ENCODE measurements at regions not wholly inside any gene's neighbourhood (a gene's known extent, or its start where the extent isn't known, plus 50 kb on each side); places are given as distances from the start of the nearest gene placed in this dataset.
A peak's percentile ranks its signal among the peaks of the same experiment; 100 is the strongest.

DNA sequence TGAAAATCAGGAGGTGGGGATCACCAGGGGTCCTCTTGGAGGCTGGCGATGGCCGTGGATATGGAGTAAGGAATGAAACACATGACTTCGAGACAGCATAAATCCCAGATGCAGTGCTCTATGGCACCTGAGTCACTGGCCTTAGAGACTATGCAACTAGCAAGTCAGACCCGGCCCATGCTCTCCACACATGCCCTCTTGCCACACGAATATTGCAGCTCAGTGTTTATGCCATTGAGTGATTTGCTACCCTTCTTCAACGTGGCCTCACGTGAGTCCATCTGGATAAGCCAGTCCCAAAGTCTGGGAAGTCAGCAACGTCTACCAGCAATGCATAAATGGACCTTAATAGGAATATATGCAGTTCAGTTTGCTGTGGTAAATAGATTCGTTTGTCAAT, 466.3 kb downstream of the CD83 start:
- Histone ChIP-seq H3K9me3 (ENCODE audit: low read depth) (no peaks in the 10 kb centered on the region), H3K79me2 (ENCODE audit: insufficient read depth) (no peaks in the 10 kb centered on the region), H3K9me2 (ENCODE audit: insufficient read depth) (no peaks in the 10 kb centered on the region), H3K4me2 (ENCODE audit: unreplicated experiment) (no peak overlapping the region), H4K20me1 (ENCODE audit: insufficient read depth) (no peaks in the 10 kb centered on the region), H3K4me3 (no peak overlapping the region), H3F3A (ENCODE audit: insufficient read depth) (no peaks in the 10 kb centered on the region), H3K27ac (no peak overlapping the region), H3K36me3 (ENCODE audit: low read depth) (no peaks in the 10 kb centered on the region), H2AFZ (no peak overlapping the region), H3K9ac (no peak overlapping the region), H3K27me3 (replicated peaks; ENCODE audit: insufficient read depth) (no peaks in the 10 kb centered on the region), H3K4me1 (ENCODE audit: insufficient read depth) (no peaks in the 10 kb centered on the region)
- WGBS, 2 experiments (ENCODE audit: low coverage in 1 of 2, low lambda C conversion rate in 2 of 2, missing lambda C conversion rate in 2 of 2): 58 to 59% methylated on average over 8 to 9 of the region's 9 CpGs
- DNase-seq: no peak
- TF ChIP-seq EZH2 (IDR thresholded peaks at IDR 0.05; ENCODE audit: insufficient read depth, poor library complexity, severe bottlenecking) (no peak), EZH2phosphoT487 (IDR thresholded peaks at IDR 0.05; ENCODE audit: insufficient read depth, low read depth) (no peak)
- in situ Hi-C loops (cut with MboI): no loop called here

- Histone ChIP-seq H3K9ac (no peak overlapping the region), H3K4me2 (ENCODE audit: unreplicated experiment) (no peak overlapping the region), H3K4me3 (no peak overlapping the region), H2AFZ (no peak overlapping the region), H3K9me2 (ENCODE audit: insufficient read depth) (no peaks in the 10 kb centered on the region), H3K27me3 (replicated peaks; ENCODE audit: insufficient read depth) (no peaks in the 10 kb centered on the region), H3F3A (ENCODE audit: insufficient read depth) (no peaks in the 10 kb centered on the region), H3K4me1 (ENCODE audit: insufficient read depth) (no peaks in the 10 kb centered on the region), H3K36me3 (ENCODE audit: low read depth) (no peaks in the 10 kb centered on the region), H3K9me3 (ENCODE audit: low read depth) (no peaks in the 10 kb centered on the region), H3K27ac (no peak overlapping the region), H3K79me2 (ENCODE audit: insufficient read depth) (no peaks in the 10 kb centered on the region), H4K20me1 (ENCODE audit: insufficient read depth) (no peaks in the 10 kb centered on the region)
- in situ Hi-C loops (cut with MboI): no loop called here
- peak; percentile 14 for DNase-seq
- 85 to 88% methylated on average over 5 of the region's 5 CpGs for WGBS, 2 experiments (ENCODE audit: low coverage in 1 of 2, low lambda C conversion rate in 2 of 2, missing lambda C conversion rate in 2 of 2)
- no peak for TF ChIP-seq EZH2phosphoT487 (IDR thresholded peaks at IDR 0.05; ENCODE audit: insufficient read depth, low read depth)
- TF ChIP-seq EZH2 (IDR thresholded peaks at IDR 0.05; ENCODE audit: insufficient read depth, poor library complexity, severe bottlenecking): no peak
These were observed 466.9 kb downstream of the CD83 start for GRCh38 chr6:14584450-14584849.

DNA sequence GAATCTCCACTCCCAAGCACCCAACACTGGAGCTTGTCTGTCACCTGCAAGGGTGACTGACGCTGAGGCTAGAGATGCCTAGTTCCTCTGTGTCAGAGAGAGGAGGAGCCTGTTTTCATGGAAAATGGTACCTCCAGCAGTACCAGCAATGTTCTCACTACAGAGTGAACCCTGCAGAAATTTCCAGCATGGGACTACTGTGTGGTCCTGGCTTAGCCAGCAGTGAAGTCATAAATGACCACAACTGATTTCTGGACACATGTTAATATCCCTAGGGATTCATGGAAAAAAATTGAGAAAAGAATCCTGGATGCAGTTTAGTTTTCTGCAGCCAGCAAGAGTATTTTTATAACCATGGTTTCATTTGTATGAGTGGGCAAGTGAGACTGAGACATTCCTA, 468.1 kb downstream of the CD83 start:
- in situ Hi-C loops (cut with MboI): no loop called here
- Histone ChIP-seq H3K4me2 (ENCODE audit: unreplicated experiment) (no peak overlapping the region), H4K20me1 (ENCODE audit: insufficient read depth) (no peaks in the 10 kb centered on the region), H3K27me3 (replicated peaks; ENCODE audit: insufficient read depth) (no peaks in the 10 kb centered on the region), H2AFZ (no peak overlapping the region), H3K36me3 (ENCODE audit: low read depth) (no peaks in the 10 kb centered on the region), H3K27ac (no peak overlapping the region), H3K9me3 (ENCODE audit: low read depth) (no peaks in the 10 kb centered on the region), H3K4me1 (ENCODE audit: insufficient read depth) (no peaks in the 10 kb centered on the region), H3K9ac (no peak overlapping the region), H3F3A (ENCODE audit: insufficient read depth) (no peaks in the 10 kb centered on the region), H3K9me2 (ENCODE audit: insufficient read depth) (no peaks in the 10 kb centered on the region), H3K79me2 (ENCODE audit: insufficient read depth) (no peaks in the 10 kb centered on the region), H3K4me3 (no peak overlapping the region)
- no peak for TF ChIP-seq EZH2phosphoT487 (IDR thresholded peaks at IDR 0.05; ENCODE audit: insufficient read depth, low read depth)
- TF ChIP-seq EZH2 (IDR thresholded peaks at IDR 0.05; ENCODE audit: insufficient read depth, poor library complexity, severe bottlenecking): no peak
- 75 to 89% methylated on average over 1 of the region's 1 CpG for WGBS, 2 experiments (ENCODE audit: low coverage in 1 of 2, low lambda C conversion rate in 2 of 2, missing lambda C conversion rate in 2 of 2)
- no peak for DNase-seq

- Histone ChIP-seq H3K9me3 (ENCODE audit: low read depth) (no peaks in the 10 kb centered on the region), H3K36me3 (ENCODE audit: low read depth) (no peaks in the 10 kb centered on the region), H4K20me1 (ENCODE audit: insufficient read depth) (no peaks in the 10 kb centered on the region), H3K4me2 (ENCODE audit: unreplicated experiment) (no peak overlapping the region), H3K9me2 (ENCODE audit: insufficient read depth) (no peaks in the 10 kb centered on the region), H3K79me2 (ENCODE audit: insufficient read depth) (no peaks in the 10 kb centered on the region), H3K27me3 (replicated peaks; ENCODE audit: insufficient read depth) (no peaks in the 10 kb centered on the region), H3F3A (ENCODE audit: insufficient read depth) (no peaks in the 10 kb centered on the region), H3K4me3 (no peak overlapping the region), H3K27ac (no peak overlapping the region), H3K9ac (no peak overlapping the region), H3K4me1 (ENCODE audit: insufficient read depth) (no peaks in the 10 kb centered on the region), H2AFZ (no peak overlapping the region)
- TF ChIP-seq EZH2phosphoT487 (IDR thresholded peaks at IDR 0.05; ENCODE audit: insufficient read depth, low read depth) (no peak), EZH2 (IDR thresholded peaks at IDR 0.05; ENCODE audit: insufficient read depth, poor library complexity, severe bottlenecking) (no peak)
- WGBS, 2 experiments (ENCODE audit: low coverage in 1 of 2, low lambda C conversion rate in 2 of 2, missing lambda C conversion rate in 2 of 2): 49 to 53% methylated on average over 6 of the region's 6 CpGs
- in situ Hi-C loops (cut with MboI): no loop called here
- no peak for DNase-seq
These were observed 471.6 kb downstream of the CD83 start for GRCh38 chr6:14589175-14589574.

DNA sequence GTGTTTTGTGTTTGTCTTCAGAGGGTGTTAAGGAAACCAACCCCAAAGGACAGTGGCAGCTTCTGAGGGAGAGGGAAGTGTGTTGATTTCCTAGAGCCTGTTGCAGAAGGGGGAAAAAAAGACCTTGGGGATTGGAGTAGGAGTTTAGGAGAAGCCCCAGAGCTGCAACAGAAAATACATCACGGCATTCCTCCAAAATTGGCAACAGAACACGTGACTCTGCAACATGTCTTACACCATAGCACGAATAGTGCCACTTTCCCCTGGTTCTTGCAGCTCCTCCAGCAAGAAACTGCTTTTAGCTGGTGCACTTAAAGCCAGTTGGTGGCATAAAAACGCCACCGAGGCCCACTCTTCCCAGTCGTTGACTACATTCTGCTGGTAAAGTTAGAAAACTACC, 473.0 kb downstream of the CD83 start:
- no peaks in the 10 kb centered on the region for H3K9me3 ChIP-seq (ENCODE audit: low read depth)
- WGBS, 2 experiments (ENCODE audit: low coverage in 1 of 2, low lambda C conversion rate in 2 of 2, missing lambda C conversion rate in 2 of 2): 51 to 57% methylated on average over 6 of the region's 6 CpGs

More for the DNA sequence above, 473.0 kb downstream of the CD83 start:
- Histone ChIP-seq H3K9me2 (ENCODE audit: insufficient read depth) (no peaks in the 10 kb centered on the region), H2AFZ (no peak overlapping the region), H3K79me2 (ENCODE audit: insufficient read depth) (no peaks in the 10 kb centered on the region), H3K27me3 (replicated peaks; ENCODE audit: insufficient read depth) (no peaks in the 10 kb centered on the region), H3K4me3 (no peak overlapping the region), H3K27ac (no peak overlapping the region), H3F3A (ENCODE audit: insufficient read depth) (no peaks in the 10 kb centered on the region), H3K9ac (no peak overlapping the region), H3K36me3 (ENCODE audit: low read depth) (no peaks in the 10 kb centered on the region), H4K20me1 (ENCODE audit: insufficient read depth) (no peaks in the 10 kb centered on the region), H3K4me2 (ENCODE audit: unreplicated experiment) (no peak overlapping the region), H3K4me1 (ENCODE audit: insufficient read depth) (no peaks in the 10 kb centered on the region)
- no peak for DNase-seq
- TF ChIP-seq EZH2 (IDR thresholded peaks at IDR 0.05; ENCODE audit: insufficient read depth, poor library complexity, severe bottlenecking) (no peak), EZH2phosphoT487 (IDR thresholded peaks at IDR 0.05; ENCODE audit: insufficient read depth, low read depth) (no peak)
- in situ Hi-C loops (cut with MboI): no loop called here

All from GM23248 (cell line).